ENCODE measurements at regions not wholly inside any gene's neighbourhood (a gene's known extent, or its start where the extent isn't known, plus 50 kb on each side); places are given as distances from the start of the nearest gene placed in this dataset.

- ATAC-seq: no peak
- intact Hi-C loops (cut with DNase I): no loop called here
- Histone ChIP-seq H3K36me3 (no peaks in the 10 kb centered on the region), H3K9me3 (no peaks in the 10 kb centered on the region), H3K4me1 (no peaks in the 10 kb centered on the region), H3K4me3 (no peak overlapping the region), H3K27me3 (no peaks in the 10 kb centered on the region), H3K27ac (no peak overlapping the region)
- no peak for DNase-seq
- no peak for TF ChIP-seq CTCF (IDR thresholded peaks at IDR 0.05)
- FAIRE-seq: no peak
- WGBS, 2 donors: 64 to 68% methylated on average over 8 of the region's 8 CpGs
Measured at GRCh38 chr7:91557789-91558404, 293.7 kb downstream of the FZD1 start.

- WGBS, 2 donors: 68 to 86% methylated on average over 2 of the region's 2 CpGs
- ATAC-seq (no peak), FAIRE-seq (no peak), DNase-seq (no peak)
- Histone ChIP-seq H3K27me3 (no peaks in the 10 kb centered on the region), H3K4me1 (no peaks in the 10 kb centered on the region), H3K36me3 (no peaks in the 10 kb centered on the region), H3K9me3 (no peaks in the 10 kb centered on the region), H3K4me3 (no peak overlapping the region), H3K27ac (no peak overlapping the region)
- intact Hi-C loops (cut with DNase I): no loop called here
- TF ChIP-seq CTCF (IDR thresholded peaks at IDR 0.05): no peak
Measured at GRCh38 chr7:91559947-91560346, 295.7 kb downstream of the FZD1 start.

GRCh38 chr7:91564101-91564500, 299.9 kb downstream of the FZD1 start:
- H3K27ac ChIP-seq: no peak overlapping the region
- intact Hi-C loops (cut with DNase I): no loop called here
- TF ChIP-seq CTCF (IDR thresholded peaks at IDR 0.05): no peak
- H3K9me3 ChIP-seq: no peaks in the 10 kb centered on the region
- WGBS, 2 donors: 94 to 99% methylated on average over 1 of the region's 1 CpG
- FAIRE-seq: no peak
- H3K4me3 ChIP-seq: no peak overlapping the region
- ATAC-seq: no peak
- no peak for DNase-seq
- peaks cover 0 to 5% (median 4%) of the 10 kb centered on the region in 3 donors for H3K4me1 ChIP-seq
- H3K27me3 ChIP-seq: no peaks in the 10 kb centered on the region
- H3K36me3 ChIP-seq: no peaks in the 10 kb centered on the region

- Histone ChIP-seq H3K9me3 (no peaks in the 10 kb centered on the region), H3K27ac (no peak overlapping the region), H3K4me1 (peaks cover 0 to 5% (median 4%) of the 10 kb centered on the region in 3 donors), H3K4me3 (no peak overlapping the region), H3K27me3 (no peaks in the 10 kb centered on the region), H3K36me3 (no peaks in the 10 kb centered on the region)
- DNase-seq (no peak), FAIRE-seq (no peak), ATAC-seq (no peak)
- TF ChIP-seq CTCF (IDR thresholded peaks at IDR 0.05): no peak
- intact Hi-C loops (cut with DNase I): no loop called here
- WGBS, 2 donors: 73 to 94% methylated on average over 1 of the region's 1 CpG
Measured at GRCh38 chr7:91564541-91564940, 300.3 kb downstream of the FZD1 start.

- peak; percentile 88 to 96 (median 94) for ATAC-seq
- H3K36me3 ChIP-seq: no peaks in the 10 kb centered on the region
- H3K27me3 ChIP-seq: no peaks in the 10 kb centered on the region
- no peak overlapping the region for H3K4me3 ChIP-seq
- peak; percentile 35 to 57 (median 46) for DNase-seq
- no peaks in the 10 kb centered on the region for H3K9me3 ChIP-seq
- WGBS, 2 donors: 16 to 19% methylated on average over 13 of the region's 13 CpGs
- peak overlapping the region in 2 of 4 donors; percentile 44 to 57 for H3K27ac ChIP-seq
- TF ChIP-seq CTCF (IDR thresholded peaks at IDR 0.05): no peak
- no peak for FAIRE-seq
- H3K4me1 ChIP-seq: peaks cover 0 to 5% (median 4%) of the 10 kb centered on the region in 3 donors
- intact Hi-C loops (cut with DNase I): no loop called here
Measured at GRCh38 chr7:91565499-91566401, 301.5 kb downstream of the FZD1 start.
